Upper lobe of left lung (tissue), 6 donors: ENCODE measurements at regions not wholly inside any gene's neighbourhood (a gene's known extent, or its start where the extent isn't known, plus 50 kb on each side); places are given as distances from the start of the nearest gene placed in this dataset.
A peak's percentile ranks its signal among the peaks of the same experiment; 100 is the strongest.

Experiments used
- ATAC-seq, 2 donors: fragments of 200-7000 bp; cut with Tn5 transposase; one replicate each; pipeline ENCODE4 v1.9.1; 2022; ENCODE audit warnings: mild to moderate bottlenecking in 2 of 2, moderate library complexity in 2 of 2; ENCODE audit not compliant: low FRiP score in 2 of 2
- DNase-seq, 2 donors: peaks; one replicate each; pipeline ENCODE4 v3.0.0-alpha.2; 2019 to 2020
- H3K27ac ChIP-seq, 4 donors: fragments of 200-600 bp; sonication (generic); one replicate each; pipeline ENCODE4 v1.5.1; 2016 to 2019
- H3K27me3 ChIP-seq, 4 donors: fragments of 200-600 bp; sonication (generic); one replicate each; pipeline ENCODE4 v1.5.1; 2017 to 2019
- H3K36me3 ChIP-seq, 4 donors: fragments of 200-600 bp; sonication (generic); one replicate each; pipeline ENCODE4 v1.5.1; 2016 to 2019
- H3K4me1 ChIP-seq, 4 donors: fragments of 200-600 bp; sonication (generic); one replicate each; pipeline ENCODE4 v1.5.1; 2018 to 2019
- H3K4me3 ChIP-seq, 4 donors: fragments of 200-600 bp; sonication (generic); one replicate each; pipeline ENCODE4 v1.5.1; 2017 to 2019; ENCODE audit warnings: mild to moderate bottlenecking in 2 of 4, moderate library complexity in 1 of 4
- H3K9me3 ChIP-seq, 4 donors: fragments of 200-600 bp; sonication (generic); one replicate each; pipeline ENCODE4 v1.5.1; 2018 to 2019
- CTCF ChIP-seq, 6 experiments: fragments of 450-650 bp in 4 of 6; fragments of 200-600 bp in 2 of 6; sonication (generic) in 2 of 6; IDR thresholded peaks; one replicate each; pipeline ENCODE4 v1.5.1; 2016 to 2019; ENCODE audit warnings: antibody characterized with exemption in 6 of 6
- EP300 ChIP-seq, 4 donors: sonication (generic); formaldehyde crosslinking; IDR thresholded peaks; one replicate each; pipeline ENCODE4 v1.5.1; 2017; ENCODE audit warnings: antibody characterized with exemption in 4 of 4, control low read depth in 2 of 4
- POLR2A ChIP-seq, 4 donors: fragments of 450-650 bp; IDR thresholded peaks; one replicate each; pipeline ENCODE4 v1.5.1; 2016 to 2017; ENCODE audit warnings: antibody characterized with exemption in 4 of 4, mild to moderate bottlenecking in 2 of 4
- POLR2AphosphoS5 ChIP-seq, 2 donors: sonication (generic); formaldehyde crosslinking; IDR thresholded peaks; one replicate each; pipeline ENCODE4 v1.5.1; 2017; ENCODE audit warnings: antibody characterized with exemption in 2 of 2
- WGBS, 2 donors: methylation state at CpG; one replicate each; pipeline ENCODE4 v1.1.5; 2017 to 2018; 5-methylcytosine and 5-hydroxymethylcytosine counted together
- donor health status: DM: no; HTN: no; CAD: no; lungs with moderate emphysema.
- donor health status: DM: no; HTN: yes; CAD: no; lungs with severe emphysema.

GRCh38 chr10:113454341-113455061, 98.4 kb upstream of the HABP2 start:
- 10 to 12% methylated on average over 6 to 15 of the region's 15 CpGs for WGBS, 2 donors
- peak in 1 of 2 donors; percentile 69 for ATAC-seq
- Histone ChIP-seq H3K4me1 (peaks cover 0 to 8% (median 5%) of the 10 kb centered on the region in 4 donors), H3K27me3 (no peaks in the 10 kb centered on the region), H3K36me3 (no peaks in the 10 kb centered on the region), H3K4me3 (peak overlapping the region in 1 of 4 donors; percentile 19), H3K9me3 (no peaks in the 10 kb centered on the region), H3K27ac (no peak overlapping the region)
- TF ChIP-seq EP300 (IDR thresholded peaks at IDR 0.05), result no peak
- peak in 5 of 6 experiments; percentile 50 to 64 (median 55) for TF ChIP-seq CTCF (IDR thresholded peaks at IDR 0.05)
- peak; percentile 47 to 78 for DNase-seq

GRCh38 chr10:113455947-113456346, 96.9 kb upstream of the HABP2 start:
- 46 to 66% methylated on average over 3 of the region's 3 CpGs for WGBS, 2 donors
- ATAC-seq (no peak), DNase-seq (no peak)
- H3K36me3 ChIP-seq, result no peaks in the 10 kb centered on the region
- TF ChIP-seq CTCF (IDR thresholded peaks at IDR 0.05), result no peak
- no peak for TF ChIP-seq POLR2AphosphoS5 (IDR thresholded peaks at IDR 0.05)
- no peak for TF ChIP-seq POLR2A (IDR thresholded peaks at IDR 0.05)
- TF ChIP-seq EP300 (IDR thresholded peaks at IDR 0.05), result no peak
- H3K4me3 ChIP-seq, result no peak overlapping the region
- no peaks in the 10 kb centered on the region for H3K27me3 ChIP-seq
- no peaks in the 10 kb centered on the region for H3K9me3 ChIP-seq
- no peak overlapping the region for H3K27ac ChIP-seq
- H3K4me1 ChIP-seq, result peaks cover 0 to 8% (median 5%) of the 10 kb centered on the region in 4 donors

GRCh38 chr10:113456741-113457140, 96.1 kb upstream of the HABP2 start:
- no peak for TF ChIP-seq POLR2A (IDR thresholded peaks at IDR 0.05)
- TF ChIP-seq CTCF (IDR thresholded peaks at IDR 0.05), result no peak
- no peak for TF ChIP-seq POLR2AphosphoS5 (IDR thresholded peaks at IDR 0.05)
- TF ChIP-seq EP300 (IDR thresholded peaks at IDR 0.05), result no peak
- H3K36me3 ChIP-seq, result no peaks in the 10 kb centered on the region
- ATAC-seq, result no peak

GRCh38 chr10:113457408-113457807, 95.4 kb upstream of the HABP2 start:
- WGBS, 2 donors, result 90 to 94% methylated on average over 5 of the region's 5 CpGs
- Histone ChIP-seq H3K9me3 (no peaks in the 10 kb centered on the region), H3K4me3 (no peak overlapping the region), H3K4me1 (peaks cover 0 to 8% (median 5%) of the 10 kb centered on the region in 4 donors), H3K27me3 (no peaks in the 10 kb centered on the region), H3K36me3 (no peaks in the 10 kb centered on the region), H3K27ac (no peak overlapping the region)
- TF ChIP-seq EP300 (IDR thresholded peaks at IDR 0.05) (no peak), CTCF (IDR thresholded peaks at IDR 0.05) (no peak), POLR2A (IDR thresholded peaks at IDR 0.05) (no peak), POLR2AphosphoS5 (IDR thresholded peaks at IDR 0.05) (no peak)
- no peak for DNase-seq
- ATAC-seq, result no peak

More at GRCh38 chr10:113456741-113457140, 96.1 kb upstream of the HABP2 start:
- Histone ChIP-seq H3K9me3 (no peaks in the 10 kb centered on the region), H3K27ac (no peak overlapping the region), H3K4me1 (peaks cover 0 to 8% (median 5%) of the 10 kb centered on the region in 4 donors), H3K4me3 (no peak overlapping the region), H3K27me3 (no peaks in the 10 kb centered on the region)
- 92% methylated on average over 6 of the region's 6 CpGs for WGBS, 2 donors
- DNase-seq, result no peak

- TF ChIP-seq POLR2A (IDR thresholded peaks at IDR 0.05) (no peak), CTCF (IDR thresholded peaks at IDR 0.05) (no peak), POLR2AphosphoS5 (IDR thresholded peaks at IDR 0.05) (no peak), EP300 (IDR thresholded peaks at IDR 0.05) (no peak)
Observed at GRCh38 chr10:113458451-113458850, 94.4 kb upstream of the HABP2 start.

More at GRCh38 chr10:113458451-113458850, 94.4 kb upstream of the HABP2 start:
- Histone ChIP-seq H3K27ac (no peak overlapping the region), H3K4me3 (no peak overlapping the region), H3K36me3 (no peaks in the 10 kb centered on the region), H3K27me3 (no peaks in the 10 kb centered on the region), H3K4me1 (peaks cover 0 to 8% (median 5%) of the 10 kb centered on the region in 4 donors), H3K9me3 (no peaks in the 10 kb centered on the region)
- no peak for ATAC-seq
- DNase-seq, result no peak
- WGBS, 2 donors, result 92 to 94% methylated on average over 10 of the region's 10 CpGs
